PC-9 (cell line): ENCODE measurements at regions not wholly inside any gene's neighbourhood (a gene's known extent, or its start where the extent isn't known, plus 50 kb on each side); places are given as distances from the start of the nearest gene placed in this dataset.

Experiments used
- EZH2 ChIP-seq: fragments of 200-600 bp; sonication (generic); IDR thresholded peaks from 2 replicates; pipeline ENCODE4 v1.8.0; 2017; ENCODE audit warnings: antibody characterized with exemption, low read depth
- TF ChIP-seq, protein P1 (sequence below): fragments of 200-600 bp; sonication (generic); conservative IDR thresholded peaks from 2 replicates; pipeline ENCODE4 v1.6.1; 2017; ENCODE audit warnings: mixed run types, antibody characterized with exemption, mild to moderate bottlenecking, moderate library complexity

DNA sequence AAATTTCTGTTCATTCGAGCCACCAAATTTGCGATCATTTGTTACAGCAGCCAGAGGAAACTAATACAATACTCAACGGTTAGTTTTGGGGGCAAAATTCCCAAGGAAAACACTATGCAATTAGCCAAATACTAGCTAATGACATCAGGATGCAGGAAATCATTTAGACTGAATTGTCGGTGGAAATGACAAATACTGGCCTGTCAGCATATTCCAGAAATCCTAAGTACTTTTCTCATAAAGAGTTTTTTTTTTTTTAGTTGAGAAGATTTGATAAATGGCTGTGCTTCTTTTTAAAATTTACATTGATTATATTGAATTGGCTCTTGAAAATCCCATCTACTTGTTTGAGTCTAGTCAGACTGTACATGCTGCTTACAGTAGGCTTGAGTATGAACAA lies 410.1 kb downstream of the SUCLG1 start:
- TF ChIP-seq, protein P1, sequence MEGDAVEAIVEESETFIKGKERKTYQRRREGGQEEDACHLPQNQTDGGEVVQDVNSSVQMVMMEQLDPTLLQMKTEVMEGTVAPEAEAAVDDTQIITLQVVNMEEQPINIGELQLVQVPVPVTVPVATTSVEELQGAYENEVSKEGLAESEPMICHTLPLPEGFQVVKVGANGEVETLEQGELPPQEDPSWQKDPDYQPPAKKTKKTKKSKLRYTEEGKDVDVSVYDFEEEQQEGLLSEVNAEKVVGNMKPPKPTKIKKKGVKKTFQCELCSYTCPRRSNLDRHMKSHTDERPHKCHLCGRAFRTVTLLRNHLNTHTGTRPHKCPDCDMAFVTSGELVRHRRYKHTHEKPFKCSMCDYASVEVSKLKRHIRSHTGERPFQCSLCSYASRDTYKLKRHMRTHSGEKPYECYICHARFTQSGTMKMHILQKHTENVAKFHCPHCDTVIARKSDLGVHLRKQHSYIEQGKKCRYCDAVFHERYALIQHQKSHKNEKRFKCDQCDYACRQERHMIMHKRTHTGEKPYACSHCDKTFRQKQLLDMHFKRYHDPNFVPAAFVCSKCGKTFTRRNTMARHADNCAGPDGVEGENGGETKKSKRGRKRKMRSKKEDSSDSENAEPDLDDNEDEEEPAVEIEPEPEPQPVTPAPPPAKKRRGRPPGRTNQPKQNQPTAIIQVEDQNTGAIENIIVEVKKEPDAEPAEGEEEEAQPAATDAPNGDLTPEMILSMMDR, result no peak
- no peak for TF ChIP-seq EZH2
